Esophagus muscularis mucosa (tissue), 4 donors: ENCODE measurements at regions not wholly inside any gene's neighbourhood (a gene's known extent, or its start where the extent isn't known, plus 50 kb on each side); places are given as distances from the start of the nearest gene placed in this dataset.
A peak's percentile ranks its signal among the peaks of the same experiment; 100 is the strongest.

Source experiments
- DNase-seq: peaks from one replicate; pipeline ENCODE4 v3.0.0-alpha.2; 2017; ENCODE audit errors: extremely low spot score
- H3K27ac ChIP-seq, 4 donors: fragments of 200-600 bp; sonication (generic); replicated peaks in 1 of 4; 1 replicate in 3 of 4; 2 replicates in 1 of 4; pipeline ENCODE4 v1.5.1; 2016 to 2019; ENCODE audit warnings: mild to moderate bottlenecking in 1 of 4
- H3K27me3 ChIP-seq, 4 donors: fragments of 200-600 bp; sonication (generic); one replicate each; pipeline versions ENCODE4 v1.5.1 to v1.6.0; 2016 to 2019
- H3K36me3 ChIP-seq, 4 donors: fragments of 200-600 bp; sonication (generic); one replicate each; pipeline ENCODE4 v1.5.1; 2016 to 2019
- H3K4me1 ChIP-seq, 4 donors: fragments of 200-600 bp; sonication (generic); one replicate each; pipeline ENCODE4 v1.5.1; 2016 to 2019
- H3K4me3 ChIP-seq, 4 donors: fragments of 200-600 bp; sonication (generic); 1 replicate in 2 of 4; 2 replicates in 2 of 4; pipeline ENCODE4 v1.5.1; 2016 to 2019; ENCODE audit warnings: mild to moderate bottlenecking in 4 of 4, moderate library complexity in 1 of 4
- H3K9me3 ChIP-seq, 4 donors: fragments of 200-600 bp; sonication (generic); 1 replicate in 3 of 4; 2 replicates in 1 of 4; pipeline ENCODE4 v1.5.1; 2016 to 2019
- EP300 ChIP-seq: sonication (generic); formaldehyde crosslinking; IDR thresholded peaks from one replicate; pipeline ENCODE4 v1.6.1; 2017; ENCODE audit warnings: antibody characterized with exemption
- POLR2A ChIP-seq: fragments of 450-650 bp; IDR thresholded peaks from one replicate; pipeline ENCODE4 v1.6.1; 2017; ENCODE audit warnings: antibody characterized with exemption, moderate library complexity, mild to moderate bottlenecking, low read depth
- POLR2AphosphoS5 ChIP-seq, 2 donors: sonication (generic); formaldehyde crosslinking; IDR thresholded peaks; one replicate each; pipeline ENCODE4 v1.6.1; 2017; ENCODE audit warnings: antibody characterized with exemption in 2 of 2
- WGBS: methylation state at CpG from one replicate; pipeline ENCODE4 v1.1.5; 2018; 5-methylcytosine and 5-hydroxymethylcytosine counted together
- intact Hi-C: fragments of 100-400 bp; cut with DNase I; formaldehyde crosslinking; loops from one replicate; pipeline ENCODE4 v1.15.1; 2023
- TF ChIP-seq, protein P1 (sequence below), 3 experiments: fragments of 200-600 bp in 2 of 3; fragments of 450-650 bp in 1 of 3; sonication (generic) in 2 of 3; IDR thresholded peaks; one replicate each; pipeline ENCODE4 v1.5.1; 2017 to 2019; ENCODE audit warnings: antibody characterized with exemption in 3 of 3, mild to moderate bottlenecking in 2 of 3, moderate library complexity in 1 of 3

DNA sequence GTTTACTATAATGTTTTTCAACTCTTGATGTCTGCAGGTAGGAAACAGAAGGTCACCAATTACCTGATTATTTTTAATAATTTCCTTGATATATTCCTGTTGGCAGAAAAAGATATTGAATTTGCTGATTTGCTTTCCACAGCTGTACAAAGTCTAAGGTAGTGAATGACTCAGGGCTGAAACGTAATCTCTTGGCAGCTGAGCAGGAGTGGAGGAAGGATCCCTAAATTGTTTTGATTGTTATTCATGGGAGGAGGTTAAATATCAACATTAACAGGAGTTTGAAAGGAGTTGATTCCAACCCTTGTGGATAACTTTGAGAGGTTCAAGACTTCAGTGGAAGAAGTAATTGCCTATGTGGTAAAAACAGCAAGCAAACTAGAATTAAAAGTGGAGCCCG is 345.2 kb upstream of the SLC8A1 start:
- no peak for DNase-seq

DNA sequence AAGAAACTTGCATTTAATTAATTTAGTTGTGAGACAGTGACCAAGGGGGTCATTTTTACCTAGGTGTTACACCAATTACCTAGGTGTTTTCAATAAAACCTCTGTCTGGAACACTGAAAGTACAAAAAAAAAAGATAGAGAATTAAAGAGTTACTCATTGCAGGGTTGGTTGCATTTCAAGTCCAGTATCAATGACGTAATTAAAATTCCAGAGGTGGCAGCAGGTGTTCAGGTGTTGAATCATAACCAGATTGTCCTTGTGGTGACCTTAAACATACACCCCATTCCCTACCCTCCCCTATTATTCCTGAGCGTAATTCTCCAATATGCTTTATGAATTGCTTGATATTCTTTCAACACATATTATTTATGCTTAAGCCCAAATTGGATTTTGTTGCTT is 352.0 kb upstream of the SLC8A1 start:
- 88% methylated on average over 2 of the region's 2 CpGs for WGBS
- H3K4me3 ChIP-seq: no peak overlapping the region
- no peaks in the 10 kb centered on the region for H3K36me3 ChIP-seq
- H3K27ac ChIP-seq: no peak overlapping the region
- no peaks in the 10 kb centered on the region for H3K27me3 ChIP-seq
- DNase-seq: no peak
- H3K4me1 ChIP-seq: no peaks in the 10 kb centered on the region
- TF ChIP-seq EP300 (no peak), POLR2A (no peak), POLR2AphosphoS5 (IDR thresholded peaks at IDR 0.05) (no peak)
- TF ChIP-seq, protein P1, sequence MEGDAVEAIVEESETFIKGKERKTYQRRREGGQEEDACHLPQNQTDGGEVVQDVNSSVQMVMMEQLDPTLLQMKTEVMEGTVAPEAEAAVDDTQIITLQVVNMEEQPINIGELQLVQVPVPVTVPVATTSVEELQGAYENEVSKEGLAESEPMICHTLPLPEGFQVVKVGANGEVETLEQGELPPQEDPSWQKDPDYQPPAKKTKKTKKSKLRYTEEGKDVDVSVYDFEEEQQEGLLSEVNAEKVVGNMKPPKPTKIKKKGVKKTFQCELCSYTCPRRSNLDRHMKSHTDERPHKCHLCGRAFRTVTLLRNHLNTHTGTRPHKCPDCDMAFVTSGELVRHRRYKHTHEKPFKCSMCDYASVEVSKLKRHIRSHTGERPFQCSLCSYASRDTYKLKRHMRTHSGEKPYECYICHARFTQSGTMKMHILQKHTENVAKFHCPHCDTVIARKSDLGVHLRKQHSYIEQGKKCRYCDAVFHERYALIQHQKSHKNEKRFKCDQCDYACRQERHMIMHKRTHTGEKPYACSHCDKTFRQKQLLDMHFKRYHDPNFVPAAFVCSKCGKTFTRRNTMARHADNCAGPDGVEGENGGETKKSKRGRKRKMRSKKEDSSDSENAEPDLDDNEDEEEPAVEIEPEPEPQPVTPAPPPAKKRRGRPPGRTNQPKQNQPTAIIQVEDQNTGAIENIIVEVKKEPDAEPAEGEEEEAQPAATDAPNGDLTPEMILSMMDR (IDR thresholded peaks at IDR 0.05): no peak
- intact Hi-C loops: no loop called here
- no peaks in the 10 kb centered on the region for H3K9me3 ChIP-seq

More for the DNA sequence above, 345.2 kb upstream of the SLC8A1 start:
- no peak for TF ChIP-seq POLR2AphosphoS5 (IDR thresholded peaks at IDR 0.05)
- WGBS: 71% methylated on average over 2 of the region's 2 CpGs
- Histone ChIP-seq H3K4me3 (no peak overlapping the region), H3K27me3 (no peaks in the 10 kb centered on the region), H3K36me3 (no peaks in the 10 kb centered on the region), H3K9me3 (no peaks in the 10 kb centered on the region), H3K27ac (no peak overlapping the region), H3K4me1 (no peaks in the 10 kb centered on the region)
- intact Hi-C loops: no loop called here

DNA sequence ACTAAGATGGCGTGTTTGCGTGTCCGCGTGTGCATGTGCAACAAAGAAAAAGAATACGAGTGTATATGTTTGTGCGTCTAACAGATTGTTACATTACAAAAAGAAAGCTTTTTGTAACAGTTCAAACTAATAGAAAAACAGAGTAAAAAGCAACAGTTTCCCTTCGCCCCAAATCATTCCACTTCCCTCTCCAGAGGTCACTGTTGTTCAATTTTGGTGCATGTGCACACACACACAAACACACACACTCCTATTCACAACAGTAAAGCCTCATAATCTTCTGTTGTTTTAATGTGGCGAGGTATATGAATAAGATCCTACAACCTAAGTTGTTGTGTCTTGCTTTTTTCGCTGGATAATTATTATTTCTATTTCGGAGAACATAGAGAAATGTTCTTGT is 357.3 kb upstream of the SLC8A1 start:
- peaks cover 0 to 8% (median under 1%) of the 10 kb centered on the region in 4 donors for H3K4me1 ChIP-seq
- DNase-seq: no peak
- H3K36me3 ChIP-seq: no peaks in the 10 kb centered on the region
- TF ChIP-seq EP300 (no peak), POLR2A (no peak), POLR2AphosphoS5 (IDR thresholded peaks at IDR 0.05) (no peak)
- TF ChIP-seq, protein P1 (IDR thresholded peaks at IDR 0.05): no peak
- H3K27ac ChIP-seq: no peak overlapping the region
- H3K4me3 ChIP-seq: no peak overlapping the region
- intact Hi-C loops: no loop called here
- no peaks in the 10 kb centered on the region for H3K27me3 ChIP-seq
- no peaks in the 10 kb centered on the region for H3K9me3 ChIP-seq
- 93% methylated on average over 10 of the region's 10 CpGs for WGBS

DNA sequence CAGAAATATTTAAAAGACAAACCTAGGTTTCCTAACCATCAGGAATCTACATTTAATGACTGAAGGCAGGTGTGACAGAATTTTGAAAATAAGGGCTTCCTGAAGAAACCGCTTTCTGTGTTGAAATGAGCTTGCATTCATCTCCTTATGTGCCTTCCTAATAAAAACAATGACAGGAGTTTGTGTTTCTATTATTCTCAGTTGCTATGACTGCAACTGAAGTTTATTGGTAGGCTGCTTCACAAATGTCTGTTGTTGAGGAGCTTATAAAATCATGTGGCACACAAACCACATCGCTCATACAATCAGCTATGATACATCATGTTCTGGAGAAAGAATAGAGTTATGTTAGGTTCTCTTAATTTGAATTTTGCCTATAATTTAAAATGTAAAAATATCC is 362.7 kb upstream of the SLC8A1 start:
- 63% methylated on average over 2 of the region's 2 CpGs for WGBS
- intact Hi-C loops: no loop called here

DNA sequence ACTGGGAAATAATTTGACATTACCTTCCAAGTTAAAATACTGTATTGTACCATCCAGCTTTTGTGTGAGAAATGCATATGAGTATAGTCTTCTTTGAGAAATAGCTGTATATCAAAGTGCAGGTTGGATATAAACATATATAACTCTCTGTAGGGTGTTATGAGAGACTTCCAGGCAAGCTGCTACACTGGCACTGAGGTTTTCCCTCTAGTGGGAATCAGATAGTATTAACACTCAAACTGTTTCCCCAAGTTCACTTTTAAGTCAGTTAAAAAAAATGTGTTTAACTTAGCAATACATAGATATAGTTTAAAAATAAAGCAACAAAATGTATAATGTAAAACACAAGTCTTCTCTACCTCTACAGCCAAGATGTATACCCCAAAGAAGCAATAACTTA is 368.4 kb upstream of the SLC8A1 start:
- intact Hi-C loops: no loop called here
- Histone ChIP-seq H3K4me1 (no peaks in the 10 kb centered on the region), H3K27me3 (no peaks in the 10 kb centered on the region), H3K27ac (no peak overlapping the region), H3K4me3 (no peak overlapping the region), H3K36me3 (no peaks in the 10 kb centered on the region), H3K9me3 (no peaks in the 10 kb centered on the region)
- DNase-seq: no peak
- TF ChIP-seq POLR2AphosphoS5 (IDR thresholded peaks at IDR 0.05): no peak
- TF ChIP-seq, protein P1 (IDR thresholded peaks at IDR 0.05): peak in 1 of 3 experiments; percentile 9
- TF ChIP-seq POLR2A: no peak

More for the DNA sequence above, 362.7 kb upstream of the SLC8A1 start:
- no peaks in the 10 kb centered on the region for H3K36me3 ChIP-seq
- no peak overlapping the region for H3K4me3 ChIP-seq
- H3K9me3 ChIP-seq: no peaks in the 10 kb centered on the region
- TF ChIP-seq EP300 (no peak), POLR2A (no peak), POLR2AphosphoS5 (IDR thresholded peaks at IDR 0.05) (no peak)
- TF ChIP-seq, protein P1 (IDR thresholded peaks at IDR 0.05): no peak
- no peak for DNase-seq
- H3K4me1 ChIP-seq: peaks cover 0 to 12% (median 3%) of the 10 kb centered on the region in 4 donors
- H3K27me3 ChIP-seq: no peaks in the 10 kb centered on the region
- no peak overlapping the region for H3K27ac ChIP-seq
